OCI-LY1 (cell line): ENCODE measurements at regions not wholly inside any gene's neighbourhood (a gene's known extent, or its start where the extent isn't known, plus 50 kb on each side); places are given as distances from the start of the nearest gene placed in this dataset.

Experiments
- H2AFZ ChIP-seq: fragments of 200-600 bp; sonication (generic), shearing (Covaris generic); 2 replicates; pipeline ENCODE4 v1.6.0; 2014; ENCODE audit warnings: antibody characterized with exemption, mild to moderate bottlenecking, low read length
- H3F3A ChIP-seq: fragments of 200-600 bp; sonication (generic), shearing (Covaris generic); 2 replicates; pipeline ENCODE4 v1.6.0; 2014; ENCODE audit warnings: mild to moderate bottlenecking, antibody characterized with exemption, low read length, moderate library complexity; ENCODE audit not compliant: insufficient read depth
- H3K27ac ChIP-seq: fragments of 200-600 bp; sonication (generic); 2 replicates; pipeline ENCODE4 v1.5.1; 2014; ENCODE audit warnings: low read length, mixed run types, mild to moderate bottlenecking, low read depth; ENCODE audit not compliant: poor library complexity, severe bottlenecking
- H3K27me3 ChIP-seq: fragments of 200-600 bp; sonication (generic); 2 replicates; pipeline ENCODE4 v1.6.0; 2014; ENCODE audit warnings: antibody characterized with exemption, mild to moderate bottlenecking, low read length, moderate library complexity; ENCODE audit not compliant: insufficient read depth
- H3K36me3 ChIP-seq: fragments of 200-600 bp; sonication (generic); 2 replicates; pipeline ENCODE4 v1.6.1; 2014; ENCODE audit warnings: mild to moderate bottlenecking, antibody characterized with exemption, low read length, moderate library complexity, mixed read lengths; ENCODE audit not compliant: insufficient read depth
- H3K4me1 ChIP-seq: fragments of 200-600 bp; sonication (generic); 2 replicates; pipeline ENCODE4 v1.5.1; 2014; ENCODE audit warnings: mild to moderate bottlenecking, low read length, moderate library complexity; ENCODE audit not compliant: insufficient read depth, severe bottlenecking
- H3K4me2 ChIP-seq: fragments of 200-600 bp; sonication (generic), shearing (Covaris generic); 2 replicates; pipeline ENCODE4 v1.6.1; 2014; ENCODE audit warnings: low read length
- H3K4me3 ChIP-seq: fragments of 200-600 bp; sonication (generic); 2 replicates; pipeline ENCODE4 v1.5.1; 2014; ENCODE audit warnings: low read length, low read depth, mild to moderate bottlenecking, mixed read lengths; ENCODE audit not compliant: poor library complexity, severe bottlenecking
- H3K79me2 ChIP-seq: fragments of 200-600 bp; shearing (Covaris generic); 2 replicates; pipeline ENCODE4 v1.6.1; 2016; ENCODE audit warnings: mixed run types, low read length, mixed read lengths; ENCODE audit not compliant: insufficient read depth
- H3K9ac ChIP-seq: fragments of 200-600 bp; sonication (generic), shearing (Covaris generic); 2 replicates; pipeline ENCODE4 v1.6.1; 2014; ENCODE audit warnings: mild to moderate bottlenecking, low read length, mixed read lengths
- H3K9me2 ChIP-seq: fragments of 200-600 bp; sonication (generic), shearing (Covaris generic); 2 replicates; pipeline ENCODE4 v1.6.1; 2014; ENCODE audit warnings: low read depth, mild to moderate bottlenecking, low read length, mixed read lengths
- H3K9me3 ChIP-seq: fragments of 200-600 bp; shearing (Covaris generic); 2 replicates; pipeline ENCODE4 v1.6.1; 2014; ENCODE audit warnings: low read length, mixed read lengths
- H4K20me1 ChIP-seq: fragments of 200-600 bp; sonication (generic), shearing (Covaris generic); 2 replicates; pipeline ENCODE4 v1.6.0; 2016; ENCODE audit warnings: mild to moderate bottlenecking, low read length; ENCODE audit not compliant: insufficient read depth
- EZH2 ChIP-seq: fragments of 200-600 bp; sonication (generic), shearing (Covaris generic); IDR thresholded peaks from 2 replicates; pipeline ENCODE4 v1.8.0; 2017; ENCODE audit warnings: borderline replicate concordance, mixed run types, mild to moderate bottlenecking, antibody characterized with exemption, low read length, moderate library complexity, mixed read lengths
- TF ChIP-seq, protein P1 (sequence below): fragments of 200-600 bp; sonication (generic), shearing (Covaris generic); IDR thresholded peaks from 2 replicates; pipeline ENCODE4 v1.5.1; 2017; ENCODE audit warnings: mild to moderate bottlenecking, antibody characterized with exemption, low read length, moderate library complexity, mixed read lengths

DNA sequence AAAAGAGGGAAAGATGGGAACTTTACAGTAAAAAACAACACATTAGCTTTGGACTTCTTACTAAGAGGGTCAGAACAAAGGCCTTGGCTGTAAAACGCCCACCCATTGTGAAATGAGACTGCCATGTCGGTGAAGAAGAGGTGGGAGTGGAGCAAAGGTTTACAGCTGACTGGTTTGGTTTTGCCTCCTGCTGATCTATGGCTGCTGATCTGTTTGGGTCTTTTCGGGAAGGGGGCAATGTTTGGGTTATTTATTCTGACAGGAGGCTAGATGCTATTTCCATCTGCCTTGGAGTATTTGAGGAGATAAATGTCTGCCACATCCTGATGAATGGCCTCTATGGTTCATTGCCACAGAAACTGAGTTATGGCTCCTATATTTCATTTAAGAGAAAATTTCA lies 408.7 kb downstream of the TLE4 start:
- Histone ChIP-seq H3K4me1 (no peaks in the 10 kb centered on the region), H3K9me3 (no peaks in the 10 kb centered on the region), H3K79me2 (no peaks in the 10 kb centered on the region), H3K36me3 (no peaks in the 10 kb centered on the region), H2AFZ (no peak overlapping the region), H3K9me2 (no peaks in the 10 kb centered on the region), H3F3A (no peaks in the 10 kb centered on the region), H3K9ac (no peak overlapping the region), H3K4me3 (no peak overlapping the region), H3K27me3 (no peaks in the 10 kb centered on the region), H3K4me2 (no peak overlapping the region), H3K27ac (no peak overlapping the region), H4K20me1 (no peaks in the 10 kb centered on the region)
- TF ChIP-seq, protein P1, sequence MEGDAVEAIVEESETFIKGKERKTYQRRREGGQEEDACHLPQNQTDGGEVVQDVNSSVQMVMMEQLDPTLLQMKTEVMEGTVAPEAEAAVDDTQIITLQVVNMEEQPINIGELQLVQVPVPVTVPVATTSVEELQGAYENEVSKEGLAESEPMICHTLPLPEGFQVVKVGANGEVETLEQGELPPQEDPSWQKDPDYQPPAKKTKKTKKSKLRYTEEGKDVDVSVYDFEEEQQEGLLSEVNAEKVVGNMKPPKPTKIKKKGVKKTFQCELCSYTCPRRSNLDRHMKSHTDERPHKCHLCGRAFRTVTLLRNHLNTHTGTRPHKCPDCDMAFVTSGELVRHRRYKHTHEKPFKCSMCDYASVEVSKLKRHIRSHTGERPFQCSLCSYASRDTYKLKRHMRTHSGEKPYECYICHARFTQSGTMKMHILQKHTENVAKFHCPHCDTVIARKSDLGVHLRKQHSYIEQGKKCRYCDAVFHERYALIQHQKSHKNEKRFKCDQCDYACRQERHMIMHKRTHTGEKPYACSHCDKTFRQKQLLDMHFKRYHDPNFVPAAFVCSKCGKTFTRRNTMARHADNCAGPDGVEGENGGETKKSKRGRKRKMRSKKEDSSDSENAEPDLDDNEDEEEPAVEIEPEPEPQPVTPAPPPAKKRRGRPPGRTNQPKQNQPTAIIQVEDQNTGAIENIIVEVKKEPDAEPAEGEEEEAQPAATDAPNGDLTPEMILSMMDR, result no peak
- TF ChIP-seq EZH2, result no peak

DNA sequence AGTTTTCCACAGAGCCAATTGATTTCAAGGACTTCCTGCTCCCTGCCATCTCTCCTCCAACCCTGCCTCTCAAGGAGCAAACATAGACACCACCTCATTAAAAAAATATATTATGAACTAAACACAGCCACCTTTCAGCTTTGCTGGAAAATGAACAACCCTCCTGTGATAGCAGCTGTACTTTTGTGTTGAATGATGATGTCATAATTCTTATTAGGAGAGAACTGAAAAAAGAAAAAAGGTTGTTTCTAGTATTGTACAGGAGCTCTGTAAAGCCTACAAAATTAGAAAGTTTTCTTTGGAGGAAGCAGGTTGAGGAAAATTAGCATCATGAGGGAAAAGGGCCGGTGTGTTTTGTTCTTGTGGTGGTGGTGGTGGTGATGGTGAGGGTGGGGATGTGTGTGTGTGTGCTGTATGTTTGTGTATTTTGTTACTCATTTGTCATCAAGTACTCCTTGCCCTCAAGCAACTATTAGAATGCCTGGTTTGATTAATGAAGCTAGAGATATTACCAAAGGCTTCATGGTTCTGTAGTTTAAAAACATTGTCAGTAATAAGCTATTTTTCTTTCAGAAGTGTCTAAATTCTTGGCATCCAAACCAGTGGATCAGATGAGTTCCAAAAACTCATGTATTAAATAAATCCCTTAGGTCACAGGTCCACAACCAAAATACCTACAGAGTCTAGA lies 405.9 kb downstream of the TLE4 start:
- Histone ChIP-seq H3K4me2 (no peak overlapping the region), H3K9ac (no peak overlapping the region), H3F3A (no peaks in the 10 kb centered on the region), H3K36me3 (no peaks in the 10 kb centered on the region), H3K9me3 (no peaks in the 10 kb centered on the region), H3K27ac (no peak overlapping the region), H3K27me3 (no peaks in the 10 kb centered on the region), H3K79me2 (no peaks in the 10 kb centered on the region), H2AFZ (no peak overlapping the region), H4K20me1 (no peaks in the 10 kb centered on the region), H3K4me1 (no peaks in the 10 kb centered on the region), H3K9me2 (no peaks in the 10 kb centered on the region), H3K4me3 (no peak overlapping the region)
- TF ChIP-seq EZH2, result no peak
- TF ChIP-seq, protein P1, result no peak

DNA sequence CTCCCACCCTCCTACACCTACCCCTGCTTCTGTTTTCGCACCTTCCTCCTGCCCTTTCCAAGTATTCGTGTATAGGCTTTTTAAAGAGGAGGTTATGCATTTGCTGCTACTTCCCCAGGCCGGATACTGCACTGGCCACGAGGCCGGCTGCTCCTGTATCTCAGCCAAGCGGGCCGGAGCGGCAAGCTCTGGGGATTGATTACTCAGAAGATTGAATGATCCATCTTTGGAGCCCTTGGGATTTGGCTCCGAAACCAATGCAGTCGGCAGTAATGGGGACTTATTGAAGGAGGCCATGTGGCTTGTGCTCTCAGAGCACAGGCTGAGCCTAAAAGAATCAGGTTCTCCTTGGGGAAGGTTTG lies 405.3 kb downstream of the TLE4 start:
- H3K9me2 ChIP-seq, result no peaks in the 10 kb centered on the region
- H3K27me3 ChIP-seq, result no peaks in the 10 kb centered on the region
- no peaks in the 10 kb centered on the region for H3K9me3 ChIP-seq
- H3K9ac ChIP-seq, result no peak overlapping the region
- no peak overlapping the region for H3K4me3 ChIP-seq
- no peak overlapping the region for H3K4me2 ChIP-seq
- H3K36me3 ChIP-seq, result no peaks in the 10 kb centered on the region
- no peaks in the 10 kb centered on the region for H3K4me1 ChIP-seq
- no peak for TF ChIP-seq EZH2
- TF ChIP-seq, protein P1, result no peak
- no peak overlapping the region for H2AFZ ChIP-seq
- no peak overlapping the region for H3K27ac ChIP-seq
- H4K20me1 ChIP-seq, result no peaks in the 10 kb centered on the region
- no peaks in the 10 kb centered on the region for H3K79me2 ChIP-seq
- H3F3A ChIP-seq, result no peaks in the 10 kb centered on the region
